Loucy (cell line): ENCODE measurements at regions not wholly inside any gene's neighbourhood (a gene's known extent, or its start where the extent isn't known, plus 50 kb on each side); places are given as distances from the start of the nearest gene placed in this dataset.

Experiments
- H2AFZ ChIP-seq: fragments of 200-600 bp; sonication (generic); 2 replicates; pipeline ENCODE4 v1.6.0; 2016; ENCODE audit warnings: antibody characterized with exemption, mild to moderate bottlenecking, low read length, moderate library complexity
- H3F3A ChIP-seq: fragments of 200-600 bp; 2 replicates; pipeline ENCODE4 v1.6.0; 2016; ENCODE audit warnings: antibody characterized with exemption, low read depth, mild to moderate bottlenecking
- H3K27me3 ChIP-seq: fragments of 200-600 bp; sonication (generic); 2 replicates; pipeline ENCODE4 v1.6.1; 2014; ENCODE audit warnings: low read length, mild to moderate bottlenecking; ENCODE audit not compliant: insufficient read depth, poor library complexity, severe bottlenecking
- H3K36me3 ChIP-seq: fragments of 200-600 bp; sonication (generic); 2 replicates; pipeline ENCODE4 v1.6.1; 2016; ENCODE audit warnings: low read length; ENCODE audit not compliant: insufficient read depth
- H3K4me1 ChIP-seq: fragments of 200-600 bp; sonication (generic); 2 replicates; pipeline ENCODE4 v1.5.1; 2014; ENCODE audit warnings: low read length, mild to moderate bottlenecking; ENCODE audit not compliant: insufficient read depth, poor library complexity, severe bottlenecking
- H3K4me2 ChIP-seq: fragments of 200-600 bp; sonication (generic); 2 replicates; pipeline ENCODE4 v1.6.0; 2014; ENCODE audit warnings: antibody characterized with exemption, low read length, low read depth, mild to moderate bottlenecking; ENCODE audit not compliant: poor library complexity, severe bottlenecking
- H3K4me3 ChIP-seq: fragments of 200-600 bp; sonication (generic); 2 replicates; pipeline ENCODE4 v1.5.1; 2014; ENCODE audit warnings: low read length, mild to moderate bottlenecking, mixed read lengths; ENCODE audit not compliant: poor library complexity, severe bottlenecking
- H3K79me2 ChIP-seq: fragments of 200-600 bp; sonication (generic); 2 replicates; pipeline ENCODE4 v1.6.1; 2014; ENCODE audit warnings: low read length; ENCODE audit not compliant: insufficient read depth
- H3K9ac ChIP-seq: fragments of 200-600 bp; sonication (generic); 2 replicates; pipeline ENCODE4 v1.6.0; 2014; ENCODE audit warnings: mild to moderate bottlenecking, low read depth, low read length, moderate library complexity; ENCODE audit not compliant: poor library complexity, severe bottlenecking
- H3K9me2 ChIP-seq: fragments of 200-600 bp; sonication (generic); replicated peaks from 2 replicates; pipeline ENCODE4 v1.6.1; 2016; ENCODE audit warnings: low read depth, low read length, mixed read lengths
- H3K9me3 ChIP-seq: fragments of 200-600 bp; sonication (generic); 2 replicates; pipeline ENCODE4 v1.6.1; 2014; ENCODE audit warnings: mild to moderate bottlenecking, antibody characterized with exemption, low read length, low read depth; ENCODE audit not compliant: insufficient read depth
- H4K20me1 ChIP-seq: fragments of 200-600 bp; sonication (generic); 2 replicates; pipeline ENCODE4 v1.6.0; 2014; ENCODE audit warnings: antibody characterized with exemption, low read length, mild to moderate bottlenecking; ENCODE audit not compliant: insufficient read depth, poor library complexity, severe bottlenecking
- EZH2phosphoT487 ChIP-seq: fragments of 200-600 bp; IDR thresholded peaks from 2 replicates; pipeline ENCODE4 v1.6.1; 2018; ENCODE audit warnings: antibody characterized with exemption, mild to moderate bottlenecking, moderate library complexity, borderline replicate concordance
- TF ChIP-seq, protein P1 (sequence below): fragments of 200-600 bp; sonication (generic); conservative IDR thresholded peaks from 2 replicates; pipeline ENCODE4 v1.5.1; 2014; ENCODE audit warnings: mild to moderate bottlenecking, antibody characterized with exemption, low read length

DNA sequence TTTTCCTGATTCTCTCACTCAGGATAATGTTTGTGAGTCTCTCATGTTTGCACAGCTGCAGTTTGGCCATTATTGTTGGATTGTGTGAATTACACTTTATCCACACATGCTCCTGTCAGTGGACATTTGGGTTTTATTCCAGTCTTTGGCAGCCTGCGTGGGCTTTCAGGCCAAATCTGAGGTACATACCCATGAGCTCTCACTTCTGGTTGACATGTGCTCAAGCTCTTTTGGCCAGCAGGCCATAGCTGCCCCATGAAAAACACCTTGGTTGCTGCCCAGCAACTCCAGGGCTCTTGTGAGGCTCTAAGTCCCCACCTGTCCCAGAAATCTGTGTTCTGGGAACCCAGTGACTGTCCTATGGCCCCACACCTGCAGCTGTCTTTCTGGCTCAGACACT is 124.5 kb upstream of the GALNT2 start:
- Histone ChIP-seq H3K27me3 (no peaks in the 10 kb centered on the region), H2AFZ (no peak overlapping the region), H4K20me1 (no peaks in the 10 kb centered on the region), H3K9me3 (no peaks in the 10 kb centered on the region), H3K9ac (no peak overlapping the region), H3K4me3 (no peak overlapping the region), H3K4me1 (no peaks in the 10 kb centered on the region), H3K4me2 (no peak overlapping the region), H3K9me2 (no peaks in the 10 kb centered on the region), H3K79me2 (no peaks in the 10 kb centered on the region), H3F3A (no peaks in the 10 kb centered on the region), H3K36me3 (no peaks in the 10 kb centered on the region)
- no peak for TF ChIP-seq EZH2phosphoT487
- TF ChIP-seq, protein P1, sequence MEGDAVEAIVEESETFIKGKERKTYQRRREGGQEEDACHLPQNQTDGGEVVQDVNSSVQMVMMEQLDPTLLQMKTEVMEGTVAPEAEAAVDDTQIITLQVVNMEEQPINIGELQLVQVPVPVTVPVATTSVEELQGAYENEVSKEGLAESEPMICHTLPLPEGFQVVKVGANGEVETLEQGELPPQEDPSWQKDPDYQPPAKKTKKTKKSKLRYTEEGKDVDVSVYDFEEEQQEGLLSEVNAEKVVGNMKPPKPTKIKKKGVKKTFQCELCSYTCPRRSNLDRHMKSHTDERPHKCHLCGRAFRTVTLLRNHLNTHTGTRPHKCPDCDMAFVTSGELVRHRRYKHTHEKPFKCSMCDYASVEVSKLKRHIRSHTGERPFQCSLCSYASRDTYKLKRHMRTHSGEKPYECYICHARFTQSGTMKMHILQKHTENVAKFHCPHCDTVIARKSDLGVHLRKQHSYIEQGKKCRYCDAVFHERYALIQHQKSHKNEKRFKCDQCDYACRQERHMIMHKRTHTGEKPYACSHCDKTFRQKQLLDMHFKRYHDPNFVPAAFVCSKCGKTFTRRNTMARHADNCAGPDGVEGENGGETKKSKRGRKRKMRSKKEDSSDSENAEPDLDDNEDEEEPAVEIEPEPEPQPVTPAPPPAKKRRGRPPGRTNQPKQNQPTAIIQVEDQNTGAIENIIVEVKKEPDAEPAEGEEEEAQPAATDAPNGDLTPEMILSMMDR = no peak

DNA sequence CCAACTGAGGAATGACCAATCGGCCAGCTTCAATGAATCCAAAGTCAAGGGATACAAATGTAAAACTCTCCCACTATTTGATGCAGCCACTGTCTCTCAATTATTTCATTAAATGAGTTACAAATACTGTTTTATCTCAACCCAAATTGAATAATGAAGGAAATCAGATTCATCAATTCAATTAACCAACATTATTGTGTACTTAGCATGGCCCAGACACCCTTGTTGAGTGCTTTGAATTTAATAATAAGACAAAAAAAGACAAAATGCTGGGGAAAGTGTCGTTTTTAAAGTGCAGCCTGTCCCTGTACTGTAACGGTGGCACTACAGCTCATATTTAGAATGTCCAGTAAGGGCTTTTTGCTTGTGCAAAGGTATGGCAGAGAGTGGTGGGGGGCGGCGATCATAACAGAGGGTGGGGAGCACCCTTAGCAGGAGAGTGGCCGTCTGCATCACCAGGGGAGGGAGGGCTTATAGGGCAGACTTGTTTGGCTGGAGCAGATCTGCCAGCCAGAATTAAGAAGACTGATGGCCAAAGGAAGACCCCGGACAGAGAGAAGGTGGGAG is 123.8 kb upstream of the GALNT2 start:
- Histone ChIP-seq H2AFZ (no peak overlapping the region), H3K4me1 (no peaks in the 10 kb centered on the region), H3F3A (no peaks in the 10 kb centered on the region), H3K9me3 (no peaks in the 10 kb centered on the region), H3K9ac (no peak overlapping the region), H3K36me3 (no peaks in the 10 kb centered on the region), H3K27me3 (no peaks in the 10 kb centered on the region), H3K9me2 (no peaks in the 10 kb centered on the region), H4K20me1 (no peaks in the 10 kb centered on the region), H3K4me3 (no peak overlapping the region), H3K4me2 (no peak overlapping the region), H3K79me2 (no peaks in the 10 kb centered on the region)
- TF ChIP-seq, protein P1 = no peak

DNA sequence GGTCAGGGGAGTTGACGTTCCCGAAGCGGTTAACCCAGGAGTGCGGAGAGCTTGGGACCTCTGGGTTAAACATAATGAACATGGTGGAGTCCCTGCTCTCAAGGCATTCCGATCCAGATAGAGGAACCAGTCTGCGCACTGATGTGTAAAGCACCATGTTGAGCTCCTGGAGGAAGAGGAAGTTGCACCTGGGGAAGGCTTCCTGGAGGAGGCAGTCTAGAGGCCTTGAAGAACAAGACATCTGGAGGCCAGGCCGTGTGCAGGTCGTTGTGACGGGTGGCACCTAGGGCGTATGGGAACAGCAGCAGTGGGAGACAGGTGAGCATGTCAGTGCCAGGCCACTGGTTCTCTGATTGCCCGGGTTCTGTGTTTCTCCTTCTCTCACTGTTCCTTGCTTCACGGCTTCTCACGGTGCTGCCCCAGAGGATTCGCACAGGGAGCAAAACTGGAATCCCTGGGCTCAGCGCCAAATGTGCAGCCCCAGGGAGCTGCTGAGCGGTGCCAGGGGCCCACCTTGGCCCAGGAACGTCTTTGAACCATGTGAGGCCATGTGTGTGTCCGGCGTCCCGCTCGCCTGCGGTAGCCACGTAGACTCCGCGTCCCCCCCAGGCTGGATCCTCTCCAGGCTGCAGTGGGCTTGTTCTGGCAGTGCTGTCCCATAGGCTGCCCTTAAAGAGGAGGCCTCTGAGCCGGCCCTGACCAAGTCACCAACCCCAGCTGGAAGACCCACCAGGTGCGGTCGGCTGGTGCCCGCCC is 122.9 kb upstream of the GALNT2 start:
- H3K9me3 ChIP-seq = no peaks in the 10 kb centered on the region
- no peaks in the 10 kb centered on the region for H3K36me3 ChIP-seq
- H3K4me3 ChIP-seq = no peak overlapping the region
- H3K79me2 ChIP-seq = no peaks in the 10 kb centered on the region
- no peak overlapping the region for H3K9ac ChIP-seq
- H3F3A ChIP-seq = no peaks in the 10 kb centered on the region
- no peaks in the 10 kb centered on the region for H4K20me1 ChIP-seq
- H2AFZ ChIP-seq = no peak overlapping the region
- H3K9me2 ChIP-seq = no peaks in the 10 kb centered on the region
- H3K4me1 ChIP-seq = no peaks in the 10 kb centered on the region
- H3K4me2 ChIP-seq = no peak overlapping the region
- no peaks in the 10 kb centered on the region for H3K27me3 ChIP-seq
- no peak for TF ChIP-seq EZH2phosphoT487
- TF ChIP-seq, protein P1 = no peak
